ENCODE measurements at regions not wholly inside any gene's neighbourhood (a gene's known extent, or its start where the extent isn't known, plus 50 kb on each side); places are given as distances from the start of the nearest gene placed in this dataset.
"Not testable (repeated sequence)": the region's sequence is repeated elsewhere in the genome, so short reads cannot be mapped to it uniquely, and the experiment has no call there.

DNA sequence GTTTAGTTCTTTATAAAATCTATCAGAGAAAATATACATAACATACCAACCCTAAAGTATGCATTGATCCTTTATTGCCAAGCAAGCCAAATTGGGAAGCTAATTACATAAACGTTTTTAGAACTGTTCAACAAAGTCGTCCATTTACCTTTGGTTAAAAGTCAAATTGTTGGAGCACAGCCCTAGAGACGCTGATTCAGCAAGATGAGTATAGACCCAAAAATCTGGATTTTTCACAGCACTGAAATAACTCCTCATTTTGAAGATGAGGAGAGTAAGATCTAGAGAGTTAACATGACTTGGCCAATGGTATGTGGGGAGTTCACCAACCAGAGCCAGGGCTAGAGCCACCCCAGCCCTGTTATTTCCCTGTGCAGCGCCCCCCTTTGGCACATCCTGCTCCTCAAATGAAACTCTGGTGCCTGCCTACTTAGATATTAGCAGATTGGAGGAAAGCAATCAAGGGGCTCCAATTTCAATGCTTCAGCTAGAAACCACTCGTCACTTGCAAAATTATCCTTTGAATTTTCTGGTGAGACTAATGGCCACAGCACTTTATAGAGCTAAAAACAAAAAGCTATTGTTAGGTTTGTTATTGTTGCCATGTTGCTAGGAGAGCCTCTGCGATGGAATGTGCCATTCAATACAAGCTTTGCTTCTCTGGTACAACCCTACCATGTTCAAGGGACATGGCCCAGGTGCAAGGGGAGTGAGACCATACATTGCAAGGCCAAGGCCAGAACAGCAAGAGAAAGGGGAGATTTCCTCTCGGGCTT lies 132.6 kb upstream of the ZEB1 start:
- DNase-seq (ENCODE audit: low read depth, low spot score) = peak; percentile 32

DNA sequence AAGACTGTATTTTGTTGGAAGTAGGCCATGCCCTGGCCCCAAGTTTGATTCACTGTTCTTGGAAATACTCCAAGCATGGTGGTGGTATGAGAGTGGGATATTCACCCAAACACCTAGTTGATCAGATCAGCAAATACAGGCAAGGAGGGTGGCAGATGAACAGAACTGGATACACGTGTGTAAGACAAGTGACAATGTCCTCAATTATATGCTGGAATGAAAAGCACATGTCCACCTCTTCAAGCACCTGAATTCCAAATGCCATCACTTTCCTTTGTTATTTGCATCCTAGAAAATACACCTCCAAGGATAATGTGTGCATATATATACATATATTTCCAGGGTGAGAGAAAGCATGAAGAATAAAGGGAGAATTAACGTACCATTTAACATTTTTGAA lies 131.8 kb upstream of the ZEB1 start:
- no peak for DNase-seq (ENCODE audit: low read depth, low spot score)

DNA sequence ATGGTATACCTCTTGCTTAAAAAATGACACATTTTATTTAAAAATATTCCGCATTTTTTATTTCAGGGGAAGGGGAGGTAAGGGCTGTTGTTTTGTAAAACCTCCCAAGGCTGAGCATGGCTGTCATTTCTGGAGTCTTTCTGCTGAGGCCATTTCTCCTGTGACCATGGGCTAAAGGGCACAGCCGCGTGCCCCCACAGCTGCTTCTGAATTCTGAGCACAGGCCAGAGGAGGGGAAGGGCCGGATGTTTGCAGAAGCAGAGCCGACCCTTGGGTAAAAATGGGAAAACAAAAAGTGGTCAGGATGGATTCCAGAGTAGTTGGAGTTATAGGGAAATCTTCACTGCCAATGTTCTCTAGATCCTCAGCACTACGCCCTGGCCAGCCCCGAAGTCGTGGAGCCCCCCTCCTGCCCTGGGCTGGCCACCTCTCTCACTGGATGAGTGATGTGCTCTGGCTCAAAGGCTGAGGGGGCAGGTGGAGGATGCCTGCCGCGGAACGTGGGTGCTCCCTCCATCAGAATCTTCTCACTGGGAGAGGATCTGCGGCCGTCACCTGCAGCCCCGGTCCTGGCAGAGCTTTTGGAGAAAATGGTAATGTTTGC lies 131.3 kb upstream of the ZEB1 start:
- no peak for DNase-seq (ENCODE audit: low read depth, low spot score)

DNA sequence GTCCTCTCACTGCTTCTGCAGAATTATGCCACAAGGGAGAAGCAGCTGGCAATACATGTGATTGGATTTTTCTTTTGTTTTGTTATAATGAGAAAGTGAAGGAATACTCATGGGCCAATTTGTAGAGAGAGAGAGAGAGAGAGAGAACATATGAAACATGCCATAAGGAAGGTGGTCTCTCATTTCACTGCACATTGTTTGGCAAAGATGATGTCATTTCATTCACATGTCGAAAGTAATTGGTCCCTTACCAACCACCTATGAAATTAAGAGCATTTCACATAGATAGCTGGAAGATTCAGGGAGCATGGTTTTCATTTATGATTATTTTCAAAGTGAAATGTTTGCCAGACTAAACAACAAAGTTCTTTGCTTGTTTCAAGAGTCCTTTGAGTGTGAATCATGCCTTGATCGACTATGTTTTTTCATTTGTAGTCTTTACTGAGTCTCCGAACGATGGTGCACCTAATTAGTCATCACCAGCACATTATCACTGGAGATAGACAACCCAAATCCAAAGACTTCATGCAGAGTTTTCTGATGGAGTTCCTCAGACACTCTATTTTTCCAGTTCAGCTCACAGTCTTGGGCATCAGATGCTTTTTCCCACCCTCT lies 130.1 kb upstream of the ZEB1 start:
- no peak for DNase-seq (ENCODE audit: low read depth, low spot score)

DNA sequence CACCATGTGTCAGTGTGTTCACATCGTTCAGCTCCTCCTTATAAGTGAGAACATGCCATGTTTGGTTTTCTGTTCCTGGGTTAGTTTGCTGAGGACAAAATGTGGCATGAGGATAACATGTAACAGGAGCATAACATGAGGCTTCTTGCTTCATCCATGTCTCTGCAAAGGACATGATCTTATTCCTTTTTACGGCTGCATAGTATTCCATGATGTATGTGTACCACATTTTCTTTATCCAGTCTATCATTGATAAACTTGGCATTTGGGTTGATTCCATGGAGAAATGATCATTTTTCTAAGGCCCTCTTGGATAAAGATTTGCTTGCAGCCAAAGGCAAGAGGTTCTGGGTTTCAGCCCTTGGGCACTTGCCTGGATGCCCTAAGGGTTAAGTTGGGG lies 128.5 kb upstream of the ZEB1 start:
- DNase-seq (ENCODE audit: low read depth, low spot score) = no peak

DNA sequence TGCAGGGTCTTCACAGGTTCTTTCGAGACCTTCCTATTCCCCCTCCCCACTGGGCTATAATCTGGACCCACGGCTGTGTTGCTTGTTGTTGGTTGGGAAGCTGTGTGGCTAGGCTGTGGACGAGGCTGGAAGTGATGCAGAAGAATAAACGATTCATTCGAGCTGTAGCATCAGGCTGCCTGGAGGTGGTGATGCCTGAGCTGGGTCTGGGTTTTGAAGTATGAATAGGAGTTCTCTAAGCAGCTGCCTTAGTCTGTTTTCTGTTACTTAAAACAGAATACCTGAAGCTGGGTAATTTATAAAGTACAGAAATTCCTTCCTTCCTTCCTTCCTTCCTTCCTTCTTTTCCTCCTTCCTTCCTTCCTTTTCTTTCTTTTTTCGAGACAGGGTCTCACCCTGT lies 126.5 kb upstream of the ZEB1 start:
- no peak for DNase-seq (ENCODE audit: low read depth, low spot score)

DNA sequence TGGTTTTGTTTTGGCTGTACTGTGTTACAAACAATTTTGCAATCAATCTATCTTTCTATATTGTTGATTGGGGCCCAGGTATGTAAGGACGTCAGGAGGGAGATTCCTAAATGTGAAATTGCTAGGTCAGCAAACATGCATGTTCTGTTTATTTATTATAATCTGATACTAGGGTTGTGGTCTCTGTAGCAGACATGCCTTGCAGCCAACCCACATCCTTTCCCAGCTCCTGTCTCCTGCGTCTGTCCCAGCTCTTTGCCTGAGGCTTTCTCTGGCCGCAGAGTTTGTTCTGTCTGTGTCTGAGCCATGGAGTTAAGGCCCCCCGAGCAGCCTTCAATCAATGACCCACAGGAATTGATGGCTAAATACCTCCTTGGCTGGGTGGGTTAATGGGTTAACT lies 124.0 kb upstream of the ZEB1 start:
- peak; percentile 71 for DNase-seq (ENCODE audit: low read depth, low spot score)

DNA sequence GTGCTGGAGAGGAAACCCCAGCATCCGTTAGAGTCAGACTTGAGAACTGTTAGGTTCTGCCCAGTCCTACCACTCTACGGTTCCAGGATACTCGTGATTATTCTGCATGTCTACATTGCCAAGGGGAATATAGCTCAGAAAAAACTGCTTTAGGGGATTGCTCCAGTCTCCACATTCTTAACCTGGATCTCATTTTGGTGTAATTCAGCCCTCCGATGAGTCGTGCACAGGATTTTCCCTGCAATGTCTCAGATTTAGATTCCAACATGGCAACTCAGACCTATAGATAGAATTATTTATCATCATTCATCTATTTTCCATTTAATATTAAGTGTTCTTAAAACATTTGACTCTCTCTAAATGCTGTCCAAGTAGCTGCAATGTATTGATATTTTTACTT lies 121.1 kb upstream of the ZEB1 start:
- no peak for DNase-seq (ENCODE audit: low read depth, low spot score)

DNA sequence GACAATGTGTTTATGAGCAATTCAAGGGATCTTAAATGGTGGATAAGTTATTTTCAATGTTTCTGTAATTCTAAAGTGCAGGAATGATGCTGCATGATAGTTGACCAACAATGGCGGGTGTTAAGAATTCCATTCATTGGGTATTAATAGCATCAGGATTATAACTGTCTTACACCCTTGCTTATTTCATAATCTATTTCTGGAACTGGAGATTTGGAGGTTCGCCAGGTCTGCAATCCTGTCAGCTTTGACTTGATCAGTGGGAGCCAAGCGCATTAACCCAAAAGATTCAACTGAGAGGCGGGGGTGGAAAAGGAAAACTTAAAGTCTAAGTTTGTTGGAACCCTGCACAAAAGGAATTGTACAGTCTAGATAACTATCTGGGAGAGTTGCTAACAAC lies 114.9 kb upstream of the ZEB1 start:
- DNase-seq (ENCODE audit: low read depth, low spot score) = no peak

DNA sequence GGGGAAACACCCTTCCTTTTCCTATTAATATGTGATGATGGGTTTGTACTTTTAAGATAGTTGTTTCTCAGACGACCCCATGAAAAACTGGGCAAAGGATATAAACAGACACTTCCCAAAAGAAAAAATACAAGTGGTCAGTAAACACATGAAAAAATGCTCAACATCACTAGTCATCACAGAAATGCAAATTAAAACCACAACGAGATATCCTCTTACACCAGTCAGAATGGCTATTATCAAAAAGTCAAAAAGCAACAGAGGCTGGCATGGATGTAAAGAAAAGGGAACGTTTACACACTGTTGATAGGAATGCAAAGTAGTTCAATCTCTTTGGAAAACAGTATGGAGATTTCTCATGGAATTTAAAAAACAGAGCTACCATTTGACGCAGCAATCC lies 111.4 kb upstream of the ZEB1 start:
- DNase-seq (ENCODE audit: low read depth, low spot score) = no peak

DNA sequence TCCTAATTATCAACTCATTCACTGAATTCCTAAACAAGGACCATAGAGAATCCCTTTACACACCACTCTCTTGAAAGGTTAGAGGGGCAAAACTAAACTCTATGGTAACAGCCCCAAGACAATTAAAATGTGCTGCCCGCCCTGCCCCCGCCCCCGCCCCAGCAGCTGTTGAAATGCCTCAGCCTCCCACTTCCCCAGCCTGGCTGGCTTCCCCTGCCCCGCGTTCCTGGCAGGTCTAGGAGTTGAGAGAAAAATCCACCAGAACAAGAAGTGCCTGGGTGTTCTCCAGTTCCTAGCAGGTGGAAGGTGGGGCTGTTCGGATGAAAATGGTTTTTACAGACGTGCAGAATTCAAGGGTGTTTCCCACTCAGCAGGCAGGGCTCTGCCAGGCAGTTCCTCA lies 109.5 kb upstream of the ZEB1 start:
- no peak for DNase-seq (ENCODE audit: low read depth, low spot score)

DNA sequence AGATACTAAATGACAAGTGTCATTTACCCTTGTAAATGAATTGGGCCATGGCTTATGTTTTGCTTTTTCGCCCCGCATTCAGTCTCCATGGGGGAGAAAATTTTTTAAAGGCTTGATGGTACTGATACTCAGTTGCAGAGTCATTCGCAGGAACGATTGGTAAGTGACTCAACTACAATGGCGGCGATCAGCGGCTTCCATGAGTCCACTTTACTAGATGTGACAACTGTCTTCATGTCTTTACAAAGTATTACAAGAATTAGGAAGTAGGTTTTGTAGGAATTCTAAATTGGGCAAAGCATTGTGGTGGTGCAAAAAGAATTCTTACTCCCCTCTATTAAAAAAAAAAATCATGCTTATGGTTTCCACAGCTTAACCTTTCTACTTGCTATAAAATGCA lies 108.8 kb upstream of the ZEB1 start:
- no peak for DNase-seq (ENCODE audit: low read depth, low spot score)

DNA sequence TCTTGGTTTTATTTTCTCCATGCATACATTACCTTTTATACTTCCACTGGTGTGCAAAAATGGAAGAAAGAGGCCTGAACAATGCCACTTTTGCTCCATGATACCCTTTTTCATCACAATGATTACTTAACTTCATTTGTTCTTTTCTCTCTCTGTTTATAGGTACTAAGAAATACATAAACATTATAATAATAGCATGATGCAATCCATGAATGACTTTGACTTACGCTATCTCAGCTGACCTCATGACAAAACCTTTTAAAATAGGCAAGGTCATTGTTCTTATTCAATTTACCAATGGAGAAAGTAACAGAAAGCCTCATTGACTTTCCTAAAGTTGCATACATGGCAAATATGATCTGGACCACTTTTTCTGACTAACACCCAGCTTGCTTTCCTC lies 105.1 kb upstream of the ZEB1 start:
- DNase-seq (ENCODE audit: low read depth, low spot score) = no peak

DNA sequence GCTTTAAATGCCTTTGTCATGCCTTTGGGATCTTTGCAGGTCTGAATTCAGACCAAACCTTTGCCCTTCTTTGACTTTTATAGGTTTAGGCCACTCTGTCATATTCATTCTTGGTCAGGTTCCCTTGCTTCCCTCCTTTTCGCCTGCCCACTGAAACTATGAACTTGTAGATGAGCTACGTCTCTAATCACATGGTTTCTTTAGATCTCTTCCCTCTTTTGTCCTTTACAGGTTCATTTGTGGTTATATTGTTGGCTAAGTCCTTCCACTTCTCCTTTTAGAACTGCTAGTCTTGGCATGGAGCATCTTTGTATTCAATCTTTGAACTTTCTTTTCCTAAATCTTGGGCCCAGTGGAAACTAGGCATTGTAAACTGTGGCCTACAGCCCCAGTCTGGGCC lies 104.0 kb upstream of the ZEB1 start:
- DNase-seq (ENCODE audit: low read depth, low spot score) = no peak

DNA sequence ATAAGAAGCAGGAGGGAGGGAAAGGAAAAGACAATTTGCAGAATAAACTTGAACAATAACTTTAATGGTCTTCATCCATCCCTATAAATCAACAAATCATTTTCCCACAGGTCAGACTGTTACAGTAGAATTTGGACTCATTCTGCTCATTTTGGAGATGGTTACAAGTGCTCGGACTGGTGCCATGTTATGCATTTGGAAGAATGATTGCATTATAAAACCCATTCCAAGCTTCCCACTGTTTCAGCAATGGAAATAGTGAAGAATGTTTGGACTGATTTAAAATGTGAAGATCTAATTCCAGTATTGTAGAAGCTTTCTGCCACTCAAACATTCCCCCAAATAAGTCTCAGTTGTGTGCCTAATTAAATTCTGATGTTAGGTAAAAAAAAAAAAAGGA lies 99.7 kb upstream of the ZEB1 start:
- DNase-seq (ENCODE audit: low read depth, low spot score) = no peak

DNA sequence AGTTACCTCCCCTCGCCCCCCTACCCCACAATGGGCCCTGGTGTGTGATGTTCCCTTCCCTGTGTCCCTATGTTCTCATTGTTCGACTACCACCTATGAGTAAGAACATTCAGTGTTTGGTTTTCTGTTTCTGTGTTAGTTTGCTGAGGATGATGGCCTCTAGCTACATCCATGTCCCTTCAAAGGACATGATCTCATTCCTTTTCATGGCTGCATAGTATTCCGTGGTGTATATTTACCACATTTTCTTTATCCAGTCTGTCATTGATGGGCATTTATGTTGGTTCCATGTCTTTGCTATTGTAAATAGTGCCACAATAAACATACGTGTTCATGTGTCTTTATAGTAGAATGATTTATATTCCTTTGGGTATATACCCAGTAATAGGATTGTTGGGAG lies 90.2 kb upstream of the ZEB1 start:
- not testable (repeated sequence) for DNase-seq (ENCODE audit: low read depth, low spot score)

DNA sequence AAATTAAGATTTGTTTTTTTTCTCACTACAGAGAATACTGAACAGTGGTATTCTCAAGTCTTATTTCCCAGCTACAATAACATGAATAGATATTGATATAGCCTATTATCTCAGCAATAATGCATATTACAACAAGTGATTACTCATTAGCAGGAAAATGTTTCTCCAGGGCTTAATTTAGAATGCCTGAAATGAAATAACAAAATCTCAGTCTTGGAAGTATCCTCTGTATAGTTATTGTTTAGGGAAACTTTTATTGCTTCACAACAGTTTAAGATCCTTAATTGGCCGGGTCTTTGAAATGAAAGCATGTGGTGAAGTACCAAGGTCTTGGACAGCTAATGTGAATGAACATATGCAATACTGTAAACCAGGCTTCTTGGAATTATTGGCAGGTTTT lies 79.1 kb upstream of the ZEB1 start:
- DNase-seq (ENCODE audit: low read depth, low spot score) = no peak

DNA sequence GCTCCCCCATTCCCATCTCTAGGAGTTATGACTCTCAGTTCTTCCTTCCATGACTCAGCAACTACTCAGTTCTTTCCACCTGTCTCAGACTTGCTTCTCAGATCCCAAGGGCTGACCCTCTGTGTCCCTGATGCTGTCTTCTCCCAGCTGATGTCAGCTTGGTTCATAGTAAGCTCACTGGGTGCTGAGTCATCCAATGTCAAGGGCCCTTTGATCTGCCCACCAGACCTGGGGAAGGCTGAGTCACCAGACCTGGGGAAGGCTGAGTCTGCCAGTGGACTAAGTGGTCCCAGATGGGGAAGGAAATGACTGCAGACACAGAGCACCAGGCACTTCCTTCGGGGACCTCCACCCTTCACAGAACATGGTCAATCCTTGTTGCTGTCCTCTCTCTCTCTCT lies 76.1 kb upstream of the ZEB1 start:
- peak; percentile 71 for DNase-seq (ENCODE audit: low read depth, low spot score)

DNA sequence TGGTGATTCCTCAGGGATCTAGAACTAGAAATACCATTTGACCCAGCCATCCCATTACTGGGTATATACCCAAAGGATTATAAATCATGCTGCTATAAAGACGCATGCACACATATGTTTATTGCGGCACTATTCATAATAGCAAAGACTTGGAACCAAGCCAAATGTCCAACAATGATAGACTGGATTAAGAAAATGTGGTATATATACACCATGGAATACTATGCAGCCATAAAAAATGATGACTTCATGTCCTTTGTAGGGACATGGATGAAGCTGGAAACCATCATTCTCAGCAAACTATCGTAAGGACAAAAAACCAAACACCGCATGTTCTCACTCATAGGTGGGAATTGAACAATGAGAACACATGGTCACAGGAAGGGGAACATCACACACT lies 67.9 kb upstream of the ZEB1 start:
- not testable (repeated sequence) for DNase-seq (ENCODE audit: low read depth, low spot score)

DNA sequence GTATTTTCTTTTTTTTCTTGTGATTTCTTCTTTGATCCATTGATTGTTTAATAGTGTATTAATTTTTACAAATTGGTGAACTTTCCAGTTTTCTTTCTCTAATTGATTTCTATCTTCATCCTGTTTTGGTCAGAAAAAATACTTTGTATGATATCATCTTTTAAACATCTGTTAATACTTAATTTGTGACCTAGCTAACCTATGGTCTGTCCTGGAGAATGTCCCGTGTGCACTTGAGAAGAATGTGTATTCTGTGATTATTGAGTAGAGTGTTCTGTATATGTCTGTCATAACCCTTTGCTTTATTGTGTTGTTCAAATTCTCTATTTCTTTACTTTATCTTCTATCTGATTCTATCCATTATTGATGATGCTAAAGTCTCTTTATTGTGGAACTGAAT lies 65.8 kb upstream of the ZEB1 start:
- no peak for DNase-seq (ENCODE audit: low read depth, low spot score)

DNA sequence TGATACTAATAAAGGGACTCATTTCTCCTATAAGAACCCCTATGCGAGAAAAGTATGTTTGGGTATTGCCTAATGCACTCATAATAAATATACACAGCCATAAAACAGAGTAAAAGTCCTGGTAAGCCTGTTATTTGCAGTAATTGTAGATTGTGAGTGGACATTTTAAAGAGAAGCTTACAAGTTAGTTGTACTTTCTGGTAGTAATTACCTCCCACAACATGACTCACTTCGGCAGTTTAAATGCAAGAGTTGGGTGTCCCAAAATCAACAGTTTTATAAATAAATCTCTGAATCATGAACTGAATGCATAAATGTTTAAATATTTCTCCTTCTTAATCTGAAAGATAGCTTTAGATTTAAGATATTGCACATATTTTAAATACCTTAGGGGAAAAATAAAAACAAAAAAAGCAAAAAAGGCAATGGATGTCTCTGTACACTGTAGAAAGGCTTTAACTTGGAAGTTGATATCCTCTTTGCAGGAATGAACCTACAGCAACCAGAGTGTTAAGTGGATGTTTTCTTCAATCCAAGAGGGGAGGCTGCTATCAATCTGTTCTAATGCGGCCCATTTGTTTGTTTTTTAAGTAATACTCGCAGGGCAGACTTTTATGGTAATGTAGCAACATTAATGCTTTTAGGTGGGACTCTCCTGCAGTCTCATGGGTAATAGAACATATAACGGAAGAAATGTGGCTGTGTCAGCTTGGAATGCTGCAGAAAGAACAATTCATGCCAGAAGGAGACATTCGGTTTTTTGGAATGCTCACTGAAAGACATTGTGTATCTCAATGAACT lies 57.3 kb upstream of the ZEB1 start:
- no peak for DNase-seq (ENCODE audit: low read depth, low spot score)

DNA sequence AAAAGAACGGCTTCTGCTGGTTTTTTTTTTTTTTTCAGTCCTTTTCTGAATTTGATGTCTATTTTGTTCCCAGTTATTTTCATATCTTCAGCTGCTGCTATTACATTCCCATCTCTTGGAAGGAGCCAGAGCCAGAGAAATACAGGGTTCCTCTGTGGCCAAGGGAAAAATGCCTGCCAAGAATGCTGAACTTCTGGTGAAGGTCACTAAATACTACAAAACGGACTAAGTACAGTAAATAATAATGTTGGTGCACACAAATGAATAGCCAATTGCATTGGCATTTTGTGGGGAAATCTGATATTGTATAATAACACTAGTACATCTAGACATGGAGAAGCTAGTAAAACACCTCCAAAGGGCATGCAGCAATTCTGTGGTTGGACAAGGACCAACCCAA lies 56.3 kb upstream of the ZEB1 start:
- no peak for DNase-seq (ENCODE audit: low read depth, low spot score)

DNA sequence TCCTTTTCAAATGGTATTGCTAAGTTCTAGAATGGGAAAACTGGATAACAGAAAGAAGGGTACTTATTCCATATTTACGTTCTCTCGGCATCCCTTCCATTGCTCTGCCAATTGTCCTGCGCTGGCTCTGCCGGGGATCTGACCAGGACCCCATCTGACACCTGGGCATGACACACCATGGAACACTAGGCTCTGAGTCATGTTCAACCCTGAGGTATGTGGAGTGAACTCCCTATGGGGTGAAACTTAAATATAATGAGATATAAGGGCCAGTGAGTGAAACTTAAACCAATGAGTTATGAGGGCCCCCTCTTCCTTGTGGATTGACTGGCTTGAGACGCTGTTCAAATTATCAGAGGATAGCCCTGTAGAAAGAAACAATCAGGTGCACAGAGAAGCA lies 55.1 kb upstream of the ZEB1 start:
- DNase-seq (ENCODE audit: low read depth, low spot score) = no peak
